B cell (primary cell): ENCODE measurements at regions not wholly inside any gene's neighbourhood (a gene's known extent, or its start where the extent isn't known, plus 50 kb on each side); places are given as distances from the start of the nearest gene placed in this dataset.

Experiments
- EZH2 ChIP-seq: IDR thresholded peaks from 2 replicates; pipeline ENCODE4 v1.6.1; 2012; ENCODE audit warnings: borderline replicate concordance, low read depth, mild to moderate bottlenecking, moderate library complexity, low read length; ENCODE audit not compliant: insufficient read depth, poor library complexity, severe bottlenecking
- TF ChIP-seq, protein P1 (sequence below): fragments of 200-600 bp; IDR thresholded peaks from one replicate; pipeline ENCODE4 v1.8.0; 2022; ENCODE audit warnings: antibody characterized with exemption, mild to moderate bottlenecking

GRCh38 chr4:141329174-141329569 lies 108.5 kb downstream of the ZNF330 start:
- TF ChIP-seq, protein P1, sequence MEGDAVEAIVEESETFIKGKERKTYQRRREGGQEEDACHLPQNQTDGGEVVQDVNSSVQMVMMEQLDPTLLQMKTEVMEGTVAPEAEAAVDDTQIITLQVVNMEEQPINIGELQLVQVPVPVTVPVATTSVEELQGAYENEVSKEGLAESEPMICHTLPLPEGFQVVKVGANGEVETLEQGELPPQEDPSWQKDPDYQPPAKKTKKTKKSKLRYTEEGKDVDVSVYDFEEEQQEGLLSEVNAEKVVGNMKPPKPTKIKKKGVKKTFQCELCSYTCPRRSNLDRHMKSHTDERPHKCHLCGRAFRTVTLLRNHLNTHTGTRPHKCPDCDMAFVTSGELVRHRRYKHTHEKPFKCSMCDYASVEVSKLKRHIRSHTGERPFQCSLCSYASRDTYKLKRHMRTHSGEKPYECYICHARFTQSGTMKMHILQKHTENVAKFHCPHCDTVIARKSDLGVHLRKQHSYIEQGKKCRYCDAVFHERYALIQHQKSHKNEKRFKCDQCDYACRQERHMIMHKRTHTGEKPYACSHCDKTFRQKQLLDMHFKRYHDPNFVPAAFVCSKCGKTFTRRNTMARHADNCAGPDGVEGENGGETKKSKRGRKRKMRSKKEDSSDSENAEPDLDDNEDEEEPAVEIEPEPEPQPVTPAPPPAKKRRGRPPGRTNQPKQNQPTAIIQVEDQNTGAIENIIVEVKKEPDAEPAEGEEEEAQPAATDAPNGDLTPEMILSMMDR: no peak
- TF ChIP-seq EZH2: no peak
